UCSD-AML1 (cell line): ENCODE measurements at regions not wholly inside any gene's neighbourhood (a gene's known extent, or its start where the extent isn't known, plus 50 kb on each side); places are given as distances from the start of the nearest gene placed in this dataset.

ENCODE experiments used
- DNase-seq: peaks from one replicate; lab custom pipeline; 2025; ENCODE audit not compliant: unreplicated experiment; lab: John Stamatoyannopoulos, UW

GRCh38 chr22:46053563-46054090, 76.7 kb upstream of the WNT7B start:
- DNase-seq: peak; percentile 74

DNA sequence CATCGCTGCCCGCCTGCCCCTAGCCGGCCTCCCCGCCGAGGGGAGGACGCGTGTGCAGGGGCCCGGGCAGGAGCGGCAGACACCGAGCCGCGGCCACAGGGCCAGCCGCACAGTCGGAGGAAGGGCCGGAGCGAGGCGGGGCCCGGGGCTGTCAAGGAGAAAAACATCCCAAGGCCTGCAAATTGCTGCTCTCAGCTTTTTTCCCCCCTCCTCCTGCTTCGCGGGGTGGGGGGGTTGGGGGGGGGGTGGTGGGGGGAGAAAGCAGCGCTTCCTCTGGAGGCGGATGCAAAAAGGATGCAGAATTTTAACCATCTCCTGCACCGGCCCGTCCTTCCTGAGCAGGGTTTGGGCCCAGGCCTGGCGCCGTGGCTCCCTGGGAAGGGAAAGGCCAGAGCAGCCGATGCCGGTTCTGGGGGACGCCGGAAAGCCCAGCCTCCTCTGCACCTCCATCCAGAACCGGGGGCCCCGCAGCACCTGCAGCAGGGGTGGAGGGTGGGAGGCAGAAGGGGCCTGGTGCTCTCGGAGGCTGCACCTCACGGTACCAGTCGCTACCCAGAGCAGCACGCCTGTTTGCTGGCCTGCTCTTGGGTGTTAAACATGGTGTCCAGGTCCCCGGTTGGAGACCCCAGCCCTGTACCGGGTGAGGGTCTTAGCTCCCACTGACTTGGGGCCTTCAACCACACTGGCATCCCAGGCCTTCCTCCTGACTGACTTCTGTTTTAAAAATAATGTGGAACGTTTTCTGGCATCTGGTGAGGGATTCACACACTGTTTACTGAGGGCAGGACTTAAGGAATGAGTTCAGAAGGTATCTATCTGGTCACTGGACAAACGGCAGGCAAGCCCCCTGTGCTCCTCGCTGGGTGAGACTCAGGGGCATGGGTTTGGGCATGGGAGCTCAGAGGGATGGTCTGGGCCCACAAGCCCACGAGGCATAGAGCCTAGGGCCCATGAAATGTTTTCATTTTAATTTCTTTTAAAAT, 77.4 kb upstream of the WNT7B start:
- DNase-seq: peak; percentile 78

- no peak for DNase-seq
These were observed 78.4 kb upstream of the WNT7B start for GRCh38 chr22:46055181-46055875.

GRCh38 chr22:46055911-46056545, 79.1 kb upstream of the WNT7B start:
- no peak for DNase-seq

- no peak for DNase-seq
These were observed 79.7 kb upstream of the WNT7B start for GRCh38 chr22:46056546-46057245.

DNA sequence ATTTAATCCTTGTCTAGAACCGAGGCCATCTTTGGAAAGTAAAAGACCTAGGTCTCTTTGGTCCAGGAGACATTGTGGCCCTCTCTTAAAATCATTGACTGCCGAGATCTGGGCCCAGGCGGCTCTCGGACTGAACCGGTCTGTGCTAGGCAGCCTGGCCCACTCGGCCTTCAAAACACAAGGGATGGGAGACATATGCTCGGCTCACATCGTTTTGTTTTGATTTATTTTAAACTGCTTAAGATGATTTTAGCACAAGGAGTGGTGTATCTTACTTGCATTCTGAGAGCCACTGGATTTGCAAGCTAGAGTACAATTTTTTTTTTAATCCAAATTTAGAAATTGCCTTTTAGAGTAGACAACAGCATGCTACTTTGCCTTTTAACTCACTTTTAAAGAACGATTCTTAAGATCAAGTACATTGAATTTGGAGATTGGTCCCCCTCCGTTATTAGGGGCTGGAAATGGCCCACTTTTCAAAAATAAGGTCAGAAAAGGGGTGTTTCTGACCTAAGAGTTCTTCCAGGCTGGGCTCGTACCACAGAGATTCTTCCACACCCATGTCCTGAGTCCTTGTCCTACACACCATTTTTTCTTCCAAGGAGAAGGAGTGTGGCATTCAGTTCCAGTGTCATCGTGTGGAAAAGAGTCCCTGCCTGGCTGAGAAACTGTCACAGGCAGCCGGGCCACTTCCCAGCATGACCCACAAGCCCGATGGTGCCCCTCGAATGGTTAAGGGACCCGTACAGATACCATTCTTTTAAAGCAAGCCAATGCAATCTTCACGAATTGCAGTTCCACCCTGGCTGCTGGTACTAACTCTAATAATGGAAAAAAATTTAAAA, 80.5 kb upstream of the WNT7B start:
- no peak for DNase-seq

GRCh38 chr22:46058091-46058420, 81.1 kb upstream of the WNT7B start:
- DNase-seq: peak; percentile 66

DNA sequence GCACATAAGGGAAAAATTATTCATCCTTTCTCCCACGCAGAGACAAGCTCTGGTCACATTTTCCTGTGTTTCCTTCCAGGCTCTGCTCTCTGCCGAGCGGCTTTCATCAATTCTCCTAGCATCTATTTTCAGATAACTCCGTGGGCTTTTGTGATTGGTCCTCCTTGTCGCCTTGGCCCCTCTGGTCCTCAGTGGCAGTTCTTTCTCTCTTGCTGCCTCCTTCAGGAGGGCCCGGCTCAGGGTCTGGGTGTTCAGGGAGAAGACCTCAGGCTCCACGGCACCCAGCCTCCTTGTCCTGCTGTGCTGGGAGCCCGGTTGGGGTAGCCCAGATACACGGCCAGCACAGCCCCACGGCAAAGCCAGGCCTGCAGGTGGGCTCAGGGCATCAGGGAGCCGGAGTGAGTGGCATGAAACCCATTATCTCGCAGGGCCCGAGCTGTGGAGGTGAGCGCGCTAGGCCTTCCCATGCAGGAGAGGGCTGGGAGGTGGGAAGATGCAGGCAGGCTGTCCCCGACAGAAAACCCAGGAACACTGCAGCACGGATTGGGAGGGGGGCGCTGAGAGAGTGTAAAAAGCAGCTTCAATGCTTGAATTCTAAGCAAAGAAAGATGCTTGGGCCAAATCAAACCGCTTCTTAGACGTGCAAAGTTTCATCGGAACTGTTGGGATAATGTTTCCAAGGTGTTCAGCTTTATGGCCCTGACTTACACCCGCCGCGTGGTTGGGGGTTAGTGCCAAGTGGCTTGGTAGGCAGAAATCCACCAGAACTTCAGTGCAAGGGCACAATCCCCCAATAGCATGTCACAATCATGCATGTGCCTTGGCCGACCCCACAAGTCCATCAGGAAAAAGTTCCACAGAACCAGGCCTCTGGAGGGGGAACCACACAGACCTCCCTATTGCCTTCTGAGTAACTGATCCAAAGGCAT, 81.9 kb upstream of the WNT7B start:
- no peak for DNase-seq

- DNase-seq: no peak
These were observed 83.5 kb upstream of the WNT7B start for GRCh38 chr22:46060292-46061123.

GRCh38 chr22:46061124-46061500, 84.2 kb upstream of the WNT7B start:
- DNase-seq: no peak

- no peak for DNase-seq
These were observed 84.7 kb upstream of the WNT7B start for GRCh38 chr22:46061501-46062231.

- DNase-seq: no peak
These were observed 85.3 kb upstream of the WNT7B start for GRCh38 chr22:46062232-46062615.

GRCh38 chr22:46062971-46063631, 86.1 kb upstream of the WNT7B start:
- DNase-seq: no peak

DNA sequence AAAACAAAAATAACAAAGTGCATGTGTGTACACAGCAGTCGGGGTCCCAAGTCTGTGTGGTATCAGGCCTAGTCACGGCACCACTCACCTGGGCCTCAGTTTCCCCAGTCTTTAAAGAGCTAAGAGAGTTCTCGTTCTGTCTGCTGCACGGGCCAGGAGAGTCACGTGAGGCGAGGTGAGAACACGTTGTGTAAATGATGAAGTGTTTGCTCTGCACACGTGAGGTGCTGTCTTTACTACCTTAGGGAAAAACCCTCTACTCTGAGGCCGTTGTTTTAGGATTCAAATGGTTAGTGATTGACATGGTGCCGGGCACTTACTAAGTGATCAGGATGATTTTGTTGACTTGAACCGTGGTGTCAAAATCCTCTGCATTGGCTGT, 86.5 kb upstream of the PPARA start:
- DNase-seq: no peak

GRCh38 chr22:46064228-46064965, 85.9 kb upstream of the PPARA start:
- DNase-seq: no peak

- no peak for DNase-seq
These were observed 85.2 kb upstream of the PPARA start for GRCh38 chr22:46064966-46065666.
